Jurkat, Clone E6-1 (cell line): ENCODE measurements at regions not wholly inside any gene's neighbourhood (a gene's known extent, or its start where the extent isn't known, plus 50 kb on each side); places are given as distances from the start of the nearest gene placed in this dataset.
A peak's percentile ranks its signal among the peaks of the same experiment; 100 is the strongest.

Experiments used
- DNase-seq: peaks from one replicate; pipeline ENCODE4 v3.0.0-alpha.2; 2011; ENCODE audit warnings: low read depth, low spot score
- H3K4me3 ChIP-seq: 2 replicates; pipeline ENCODE4 v1.5.1; 2011; ENCODE audit warnings: mild to moderate bottlenecking, low read length, control low read depth, moderate library complexity

DNA sequence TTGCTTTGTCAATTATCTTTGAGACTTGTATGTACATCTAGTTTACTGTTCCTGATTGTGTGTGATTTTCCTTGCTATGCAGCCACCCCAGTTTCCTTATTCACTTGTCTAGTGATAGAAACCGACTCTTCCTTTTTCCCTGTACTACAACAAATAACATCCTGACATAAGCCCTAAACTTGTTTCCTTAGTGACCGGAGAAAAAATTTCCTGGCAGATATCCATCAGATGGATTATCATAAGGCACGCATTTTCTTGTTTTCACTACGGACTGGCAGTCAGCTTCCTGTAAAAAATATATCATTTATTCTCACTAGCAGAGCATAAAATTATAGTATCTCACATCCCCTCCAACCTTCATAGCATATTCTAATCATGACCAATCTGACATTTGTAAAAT, 410.7 kb downstream of the CENPC start:
- no peak for DNase-seq
- H3K4me3 ChIP-seq = no peak overlapping the region

DNA sequence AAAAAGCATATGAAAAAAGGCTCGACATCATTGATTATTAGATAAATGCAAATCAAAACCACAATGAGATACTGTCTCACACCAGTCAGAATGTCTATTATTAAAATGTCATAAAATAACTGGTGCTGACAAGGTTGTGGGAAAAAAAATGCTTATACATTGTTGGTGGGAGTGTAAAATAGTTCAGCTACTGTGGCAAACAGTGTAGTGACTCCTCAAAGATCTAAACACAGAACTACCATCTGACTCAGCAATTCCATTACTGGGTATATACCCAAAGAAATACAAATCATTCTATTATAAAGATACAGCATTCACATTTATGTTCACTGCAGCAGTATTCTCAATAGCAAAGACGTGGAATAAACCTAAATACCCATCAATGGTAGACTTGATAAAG, 412.1 kb downstream of the CENPC start:
- DNase-seq = no peak

DNA sequence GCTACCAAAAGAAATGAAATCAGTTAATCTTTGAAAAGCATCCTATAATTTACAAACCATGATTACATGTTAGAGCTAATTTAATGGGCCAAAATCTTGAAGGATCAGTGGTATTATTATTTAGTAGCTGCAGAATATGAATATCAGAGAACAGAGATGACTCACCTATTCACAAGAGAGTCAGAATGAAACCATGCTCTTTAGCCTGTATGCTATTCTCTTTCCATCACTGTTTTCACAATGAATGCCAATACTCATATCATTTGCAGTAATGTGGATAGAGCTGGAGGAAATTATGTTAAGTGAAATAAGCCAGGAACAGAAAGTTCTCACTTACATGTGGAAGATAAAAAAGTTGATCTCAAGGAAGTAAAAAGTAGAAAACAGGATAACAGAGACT, 414.1 kb downstream of the CENPC start:
- H3K4me3 ChIP-seq = no peak overlapping the region
- no peak for DNase-seq

More for the DNA sequence above, 412.1 kb downstream of the CENPC start:
- no peak overlapping the region for H3K4me3 ChIP-seq

DNA sequence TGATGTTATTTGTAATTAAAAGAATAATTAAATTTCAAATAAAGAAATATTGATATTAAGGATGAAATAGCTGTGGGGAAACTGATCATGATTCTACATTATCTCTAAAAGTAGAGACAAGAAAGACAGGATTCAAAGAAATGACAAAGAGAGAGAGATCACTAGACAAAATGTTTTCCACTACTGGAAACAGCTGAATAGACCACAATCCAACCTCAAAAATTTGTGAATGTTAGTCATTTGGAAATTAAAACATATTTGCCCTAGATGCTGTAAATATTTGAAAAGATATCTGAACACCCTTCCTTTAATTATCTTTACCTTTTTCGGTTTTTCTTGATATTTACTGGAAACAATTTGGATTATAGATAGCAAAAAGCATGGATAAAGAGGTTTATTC, 414.9 kb downstream of the CENPC start:
- no peak overlapping the region for H3K4me3 ChIP-seq
- DNase-seq = no peak

DNA sequence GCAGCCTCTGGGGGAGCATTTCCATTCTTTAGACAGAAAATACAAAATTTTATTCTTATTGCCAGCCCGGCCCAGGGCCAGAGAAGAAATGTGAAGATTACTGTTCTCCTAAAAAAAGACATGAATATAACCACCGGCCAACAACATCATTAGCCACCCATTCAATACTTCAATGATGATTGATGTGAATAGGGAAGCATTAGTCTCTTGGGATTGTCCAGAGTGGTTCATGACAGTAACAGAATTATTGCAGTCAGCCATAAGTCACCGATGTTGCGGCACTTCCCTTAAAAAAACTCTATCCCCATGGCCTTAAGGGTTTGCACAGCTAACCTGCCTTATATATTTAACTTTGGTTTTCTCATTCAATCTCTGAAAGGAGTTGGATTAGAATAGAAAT, 418.7 kb downstream of the CENPC start:
- H3K4me3 ChIP-seq = no peak overlapping the region
- DNase-seq = no peak

DNA sequence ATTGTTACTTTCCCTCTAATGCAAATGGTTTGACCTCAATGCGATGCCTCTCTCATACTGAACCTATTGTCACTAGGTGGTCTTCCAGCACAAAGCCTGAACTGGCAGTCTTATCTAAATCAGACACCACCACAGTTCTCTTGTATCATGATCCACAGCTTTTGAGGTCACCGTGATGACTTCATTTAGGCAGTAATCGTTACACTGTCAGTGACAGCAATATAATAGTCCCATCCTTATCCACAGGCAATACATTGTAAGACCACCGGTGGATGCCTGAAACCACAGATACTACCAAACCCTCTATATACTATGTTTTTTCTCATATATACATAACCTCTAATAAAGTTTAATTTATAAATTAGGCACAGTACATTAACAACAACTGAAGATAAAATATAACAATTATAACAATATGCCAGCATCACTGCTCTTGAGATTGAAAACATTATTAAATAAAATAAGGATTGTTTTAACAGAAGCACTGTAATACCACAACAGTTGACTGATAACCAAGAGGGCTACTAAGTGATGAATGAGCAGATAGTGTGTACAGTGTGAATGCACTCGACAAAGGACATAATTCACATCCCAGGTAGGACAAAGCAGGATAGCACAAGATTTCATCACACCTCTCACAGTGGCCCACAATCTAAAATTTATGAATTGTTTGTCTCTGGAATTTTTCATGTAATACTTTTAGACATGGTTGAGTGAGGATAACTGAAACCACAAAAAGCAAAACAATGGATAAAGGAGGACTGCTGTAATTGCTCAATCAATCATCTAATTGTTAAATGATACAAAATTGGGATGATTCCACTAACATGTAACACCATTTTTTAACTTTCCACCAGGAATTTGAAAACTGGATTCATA, 419.4 kb downstream of the CENPC start:
- no peak for DNase-seq
- H3K4me3 ChIP-seq = no peak overlapping the region

DNA sequence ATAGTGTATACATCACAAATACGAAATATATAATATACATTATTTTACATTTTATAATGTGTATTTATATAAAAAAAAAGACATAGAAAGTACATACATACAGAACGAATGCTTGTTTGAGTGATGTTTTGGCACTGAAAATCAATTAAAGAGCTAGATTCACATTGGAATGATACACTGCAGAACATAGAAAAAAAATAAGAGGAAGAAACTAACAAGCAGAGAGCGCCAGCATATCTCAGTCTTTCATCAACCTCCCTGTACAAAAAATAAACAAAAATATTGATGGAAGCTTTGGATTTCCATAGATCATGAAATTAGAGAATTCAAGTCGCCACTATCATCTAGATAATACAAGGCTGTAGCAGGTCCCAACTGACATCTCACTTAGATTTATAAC, 420.6 kb downstream of the CENPC start:
- no peak overlapping the region for H3K4me3 ChIP-seq
- no peak for DNase-seq

DNA sequence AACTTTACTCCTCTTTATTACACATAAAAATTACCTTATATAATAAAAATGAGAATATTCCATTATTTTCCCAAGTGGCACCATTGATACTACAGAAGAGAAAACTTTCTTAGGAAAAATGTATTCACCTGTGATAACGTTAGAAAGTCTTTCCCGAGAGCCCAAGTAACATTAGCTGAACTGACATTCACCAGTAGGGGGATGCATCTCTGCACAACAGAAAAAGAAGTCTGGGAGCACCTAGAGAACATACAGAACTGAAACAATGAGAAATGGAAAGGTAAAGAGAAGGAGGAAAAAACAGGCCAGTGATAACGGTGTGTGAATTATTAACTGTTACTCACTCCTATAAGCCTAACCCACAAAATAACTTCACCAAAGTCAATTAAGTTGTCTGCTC, 423.3 kb downstream of the CENPC start:
- H3K4me3 ChIP-seq = no peak overlapping the region
- peak; percentile 14 for DNase-seq

DNA sequence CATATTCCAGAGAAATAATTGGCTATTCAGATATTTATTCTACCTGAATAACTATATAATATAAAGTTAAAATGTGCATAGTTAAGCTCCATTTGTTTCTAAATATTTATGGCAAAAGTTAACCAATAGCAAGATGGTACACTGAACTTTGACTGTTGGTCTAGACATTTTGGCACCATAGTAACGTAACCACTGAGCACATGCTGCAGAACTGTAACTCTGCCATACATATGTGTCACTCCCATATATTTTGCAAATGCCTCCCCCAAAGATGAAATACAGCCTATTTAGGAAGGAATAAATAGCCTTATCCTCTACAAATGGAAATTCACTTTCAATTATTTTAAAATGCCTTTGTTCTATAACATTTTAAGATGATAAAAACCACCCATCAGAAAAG, 424.9 kb downstream of the CENPC start:
- no peak for DNase-seq
- H3K4me3 ChIP-seq = no peak overlapping the region

DNA sequence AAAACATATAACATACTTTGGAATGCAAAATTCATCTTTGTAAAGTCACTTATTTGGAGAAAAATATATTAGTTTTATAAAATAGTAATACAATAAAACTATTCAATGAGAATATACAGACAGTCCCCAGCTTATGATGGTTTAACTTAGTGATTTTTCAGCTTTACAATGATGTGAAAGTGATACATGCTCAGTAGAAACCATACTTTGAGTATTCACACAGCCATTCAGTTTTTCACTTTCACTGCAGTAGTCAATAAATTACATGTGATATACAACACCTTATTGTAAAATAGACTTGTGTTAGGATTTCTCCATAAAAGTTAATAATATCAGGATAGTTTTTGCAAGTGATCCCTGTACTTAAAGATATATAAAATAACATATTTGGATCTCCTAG, 436.0 kb downstream of the CENPC start:
- no peak overlapping the region for H3K4me3 ChIP-seq
- DNase-seq = no peak

DNA sequence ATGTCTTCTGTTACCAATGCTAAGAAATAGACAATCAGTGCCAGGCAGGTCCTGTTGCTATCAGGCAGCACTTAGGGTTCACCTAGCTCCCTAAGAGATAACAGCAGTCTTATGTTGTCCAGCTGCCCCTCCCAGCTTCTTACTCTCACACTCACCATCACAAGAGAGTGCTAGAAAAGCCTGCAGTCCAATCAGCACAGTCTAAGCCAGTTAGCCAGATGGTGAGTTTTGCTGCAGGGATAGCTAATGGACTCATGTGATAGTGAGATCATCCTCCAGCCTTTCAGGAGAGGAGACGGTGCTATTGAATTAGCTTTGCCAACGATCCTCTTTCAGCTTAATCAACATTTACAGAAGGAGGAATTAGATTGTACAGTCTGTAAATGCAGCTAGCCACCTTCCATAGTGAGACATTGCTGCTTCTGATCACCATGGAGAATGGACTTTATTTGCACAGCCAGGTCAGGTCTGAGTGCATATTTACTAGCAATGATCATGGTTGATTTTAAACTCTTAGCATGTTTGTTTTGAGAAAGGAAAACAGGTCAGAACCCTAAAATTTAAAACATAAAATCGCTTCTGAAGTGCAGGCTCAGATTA, 438.3 kb downstream of the CENPC start:
- no peak for DNase-seq
- no peak overlapping the region for H3K4me3 ChIP-seq

DNA sequence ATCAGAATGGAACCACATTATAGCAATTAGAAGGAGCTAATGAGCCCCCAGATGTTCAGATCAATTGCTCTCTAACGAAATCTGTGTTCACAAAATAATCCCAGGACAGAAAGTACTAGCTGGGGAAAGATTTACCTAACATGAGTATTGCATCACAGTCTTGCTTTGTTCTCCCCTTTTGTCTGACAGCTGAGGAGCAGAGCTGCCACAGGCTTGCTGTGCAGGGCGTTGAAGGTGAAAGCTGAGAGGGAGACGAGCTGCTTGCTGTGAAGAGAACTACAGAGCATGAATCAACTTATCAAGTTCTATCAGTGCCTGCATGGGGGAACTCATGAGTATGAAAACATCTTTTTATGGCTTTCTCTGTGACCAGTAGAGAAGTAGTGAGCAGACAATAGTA, 441.2 kb downstream of the CENPC start:
- DNase-seq = no peak
- no peak overlapping the region for H3K4me3 ChIP-seq

DNA sequence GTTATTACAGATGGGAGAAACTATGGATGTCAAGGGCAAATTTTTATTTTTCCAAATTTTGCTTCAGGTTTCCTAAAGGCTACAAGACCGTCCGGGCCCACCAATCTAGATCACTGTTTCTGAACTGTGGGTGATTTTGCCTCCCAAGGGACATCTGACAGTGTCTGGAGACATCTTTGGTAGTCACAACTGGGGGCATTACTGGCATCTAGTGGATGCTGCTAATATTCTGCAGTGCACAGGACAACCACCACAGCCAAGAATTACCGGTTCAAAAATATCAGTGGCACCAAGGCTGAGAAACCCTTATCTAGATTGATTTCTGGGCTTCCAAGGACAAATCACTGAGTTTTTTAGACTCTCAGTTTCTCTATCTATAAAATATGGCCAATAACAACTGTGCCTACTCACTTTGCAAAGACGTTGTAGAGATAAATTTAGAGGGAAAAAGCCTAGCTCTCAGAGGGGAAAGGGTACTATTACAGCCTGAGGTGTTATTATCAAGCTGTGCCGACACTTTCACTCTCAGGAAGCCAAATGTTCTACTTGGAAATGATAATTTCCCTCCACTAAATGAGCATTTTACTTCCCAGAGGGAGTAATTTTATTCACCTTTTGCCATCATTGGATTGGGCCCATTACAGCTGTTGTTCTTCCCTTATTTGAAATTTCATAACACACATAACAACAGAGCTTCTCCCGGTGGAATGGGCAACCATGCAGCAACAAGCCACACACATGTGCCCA, 442.1 kb downstream of the CENPC start:
- H3K4me3 ChIP-seq = no peak overlapping the region
- DNase-seq = no peak

DNA sequence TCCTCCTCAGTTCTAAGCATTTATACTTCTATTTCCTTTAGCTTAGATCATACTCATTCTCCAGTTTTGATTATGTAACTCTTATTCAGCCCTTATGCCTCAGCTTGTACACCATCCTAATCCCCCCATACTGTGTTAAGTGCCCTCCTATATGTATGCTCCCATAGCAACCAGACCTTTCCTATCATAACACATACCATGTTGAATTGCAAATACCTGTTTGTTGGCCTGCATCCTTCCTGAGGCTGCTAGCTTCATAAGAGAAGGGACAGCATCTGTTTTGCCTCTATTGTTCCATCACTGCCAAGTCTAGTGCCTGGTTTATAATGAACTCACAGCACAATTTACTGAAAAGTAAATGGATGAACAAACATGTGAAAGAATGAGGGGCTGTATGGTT, 443.7 kb downstream of the CENPC start:
- DNase-seq = no peak
- no peak overlapping the region for H3K4me3 ChIP-seq

DNA sequence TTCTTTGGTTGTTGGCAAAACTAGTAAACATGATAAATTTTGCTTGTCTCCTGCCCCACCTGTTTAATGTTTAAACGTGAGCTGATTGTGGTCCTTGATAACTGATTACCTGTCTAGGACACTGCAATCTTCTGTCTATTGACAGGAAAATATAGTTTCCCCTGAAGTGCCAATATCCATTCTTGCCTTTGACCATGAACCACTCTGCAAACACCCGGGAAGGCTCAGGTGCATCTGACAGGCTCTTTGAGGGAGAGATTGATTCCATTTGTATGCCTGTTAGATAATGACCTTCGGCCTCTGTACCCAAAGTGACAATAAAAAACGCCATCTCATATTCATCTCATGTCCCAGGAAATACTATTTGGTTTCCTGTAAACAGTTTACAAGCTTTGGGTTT, 453.0 kb downstream of the CENPC start:
- DNase-seq = no peak
- H3K4me3 ChIP-seq = no peak overlapping the region

DNA sequence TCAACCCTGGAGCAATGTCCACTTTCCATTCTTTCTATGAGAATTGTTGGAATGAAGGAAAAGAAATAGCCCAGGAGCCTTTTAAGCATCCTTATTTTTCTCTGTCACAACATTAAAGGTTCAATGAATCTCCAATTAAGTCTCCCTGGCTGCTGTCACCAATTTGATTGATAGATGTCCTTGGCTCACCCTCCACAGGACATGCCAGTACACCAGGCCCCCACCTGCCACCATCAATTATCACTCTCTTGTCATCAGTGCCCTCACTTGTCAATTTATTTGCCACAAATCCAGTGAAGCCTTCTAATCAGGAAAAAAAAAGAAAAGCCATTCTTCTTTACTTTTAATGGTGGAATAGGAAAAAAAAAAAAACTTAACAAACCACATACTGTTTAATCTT, 453.6 kb downstream of the CENPC start:
- no peak overlapping the region for H3K4me3 ChIP-seq
- DNase-seq = no peak

DNA sequence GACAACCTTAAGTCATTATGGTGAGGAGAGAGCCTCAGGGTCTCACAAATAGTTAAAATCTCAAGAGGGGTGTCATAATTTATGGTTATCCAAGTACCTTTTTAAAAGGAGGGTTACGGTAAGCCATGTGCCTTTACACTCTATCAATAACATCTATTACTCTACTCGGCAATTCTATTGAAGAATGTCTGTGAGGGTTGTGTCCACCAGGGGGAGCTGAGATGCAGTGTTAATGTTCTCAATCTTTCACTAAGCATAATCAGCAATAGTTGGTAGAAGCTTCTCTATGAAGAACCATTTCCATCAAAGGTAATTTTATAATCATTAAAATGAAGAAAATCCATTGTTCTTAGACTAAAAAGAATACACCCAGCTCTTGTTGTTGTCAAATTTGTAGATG, 457.4 kb downstream of the CENPC start:
- peak; percentile 54 for DNase-seq
- no peak overlapping the region for H3K4me3 ChIP-seq

DNA sequence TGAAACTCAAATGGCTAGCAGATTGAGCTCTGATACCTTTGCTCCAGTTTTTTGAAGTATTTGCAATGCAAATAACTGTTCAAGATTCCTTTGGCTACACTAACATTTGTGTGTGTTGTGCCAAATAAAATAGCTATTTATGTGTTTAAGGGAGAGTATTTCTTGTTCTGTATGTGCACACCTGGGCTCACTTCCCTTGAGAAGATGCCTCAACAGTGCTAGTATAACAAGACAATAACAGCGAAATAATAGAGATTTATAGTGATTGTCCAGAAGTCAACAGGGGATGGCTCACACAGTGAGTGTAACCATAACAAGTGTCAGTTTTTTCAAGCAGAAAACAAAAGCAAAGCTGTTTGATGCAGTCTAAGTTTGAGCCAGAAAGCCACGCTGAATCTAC, 460.5 kb downstream of the CENPC start:
- DNase-seq = no peak
- no peak overlapping the region for H3K4me3 ChIP-seq

DNA sequence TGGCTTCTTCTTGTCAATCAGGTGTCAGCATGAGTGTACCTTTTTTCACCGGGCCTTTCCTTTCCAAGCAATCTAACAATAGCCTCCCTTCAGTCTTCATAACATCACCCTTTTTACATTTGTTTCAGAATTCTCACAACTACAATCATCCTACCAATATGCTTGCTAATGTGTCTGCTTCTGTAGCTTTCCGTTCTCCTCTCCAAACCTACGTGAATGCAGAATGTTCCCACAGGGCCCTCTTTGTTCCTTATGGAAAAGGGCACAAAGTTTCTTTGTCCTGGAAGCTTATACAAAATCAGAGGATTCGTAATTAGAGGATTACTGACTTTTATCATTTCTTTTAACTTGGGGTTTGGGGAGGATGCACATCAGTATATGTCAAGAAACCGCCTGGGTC, 461.8 kb downstream of the CENPC start:
- DNase-seq = no peak
- no peak overlapping the region for H3K4me3 ChIP-seq

DNA sequence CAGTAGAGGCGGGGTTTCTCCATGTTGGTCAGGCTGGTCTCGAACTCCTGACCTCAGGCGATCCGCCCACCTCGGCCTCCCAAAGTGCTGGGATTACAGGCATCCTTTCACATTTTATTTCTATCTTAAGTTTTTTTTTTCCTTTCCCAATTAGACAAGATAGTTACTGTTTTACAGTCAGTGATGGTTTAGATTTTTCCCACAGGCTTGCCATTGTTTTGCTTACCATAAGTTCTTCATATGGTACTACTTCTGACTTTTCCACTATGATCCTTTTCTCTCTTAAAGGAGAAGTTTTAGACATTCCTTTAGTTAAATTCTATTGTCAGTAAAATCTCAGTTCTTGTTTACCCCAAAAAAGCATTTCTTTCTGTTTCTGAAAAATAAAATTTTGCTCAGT, 462.6 kb downstream of the CENPC start:
- no peak overlapping the region for H3K4me3 ChIP-seq
- DNase-seq = no peak
